ENCODE measurements at regions not wholly inside any gene's neighbourhood (a gene's known extent, or its start where the extent isn't known, plus 50 kb on each side); places are given as distances from the start of the nearest gene placed in this dataset.
A peak's percentile ranks its signal among the peaks of the same experiment; 100 is the strongest.

GRCh38 chr22:46028106-46028991, 51.4 kb upstream of the WNT7B start:
- Histone ChIP-seq H2AK5ac (ENCODE audit: insufficient read length, low read length) (no peak overlapping the region), H3K18ac (ENCODE audit: insufficient read length, low read depth, low read length) (no peak overlapping the region), H3K9ac (ENCODE audit: extremely low read depth, insufficient read length, low read length) (no peak overlapping the region), H3K79me1 (ENCODE audit: insufficient read depth, low read depth, low read length, poor library complexity, severe bottlenecking) (no peaks in the 10 kb centered on the region), H3K23ac (ENCODE audit: insufficient read length, low read depth, low read length) (no peak overlapping the region), H2BK20ac (ENCODE audit: low read depth, low read length, poor library complexity, severe bottlenecking) (no peak overlapping the region), H3K14ac (ENCODE audit: insufficient read depth, low read length) (no peak overlapping the region; the same call in 1 of the 2 replicates), H3K27ac (ENCODE audit: insufficient read length, low read depth, low read length) (no peak overlapping the region), H4K5ac (ENCODE audit: insufficient read length, low read depth, low read length) (no peak overlapping the region), H3K56ac (ENCODE audit: insufficient read length, low read depth, low read length) (no peak overlapping the region), H3K4me2 (ENCODE audit: insufficient read depth, insufficient read length, low read length) (no peak overlapping the region), H2BK12ac (ENCODE audit: insufficient read length, low read depth, low read length) (no peak overlapping the region), H4K91ac (ENCODE audit: insufficient read length, low read depth, low read length) (no peak overlapping the region), H3K9me3 (ENCODE audit: control insufficient read depth, low read depth, low read length) (no peaks in the 10 kb centered on the region), H3K4ac (ENCODE audit: low read depth, low read length) (no peak overlapping the region), H3K23me2 (ENCODE audit: insufficient read length, low read depth, low read length, poor library complexity, severe bottlenecking) (no peaks in the 10 kb centered on the region), H4K8ac (replicated peaks; ENCODE audit: insufficient read length, low read depth, low read length) (no peak overlapping the region), H2BK120ac (ENCODE audit: low read depth, low read length, poor library complexity, severe bottlenecking) (no peak overlapping the region), H2BK5ac (ENCODE audit: insufficient read length, low read length) (no peak overlapping the region), H2BK15ac (ENCODE audit: low read depth, low read length) (no peak overlapping the region), H3T11ph (ENCODE audit: low read length) (no peak overlapping the region), H4K20me1 (ENCODE audit: control insufficient read depth, insufficient read depth, insufficient read length) (no peaks in the 10 kb centered on the region), H3K79me2 (ENCODE audit: insufficient read depth, low read length) (no peaks in the 10 kb centered on the region), H3K4me1 (ENCODE audit: insufficient read depth, low read length) (peaks cover 4% of the 10 kb centered on the region; the same call in 1 of the 2 replicates), H2AFZ (ENCODE audit: low read length) (no peak overlapping the region), H3K27me3 (ENCODE audit: insufficient read depth, low read length) (peaks cover 16% of the 10 kb centered on the region; the same call in 1 of the 2 replicates)
- no CpG with 5 or more reads among the region's 16 CpGs for WGBS (ENCODE audit: extremely low coverage, insufficient read length, low lambda C conversion rate)
- H3K9me3 Mint-ChIP-seq, result peaks cover 0 to 2% of the 10 kb centered on the region in 2 experiments; a peak in 2 of 5 replicates
- peak overlapping the region; percentile 48 to 50; a peak in 3 of 5 replicates for H3K4me3 Mint-ChIP-seq
- H3K27ac Mint-ChIP-seq, result no peak overlapping the region
- no peaks in the 10 kb centered on the region for H3K36me3 Mint-ChIP-seq (ENCODE audit: insufficient read depth in 1 of 3, low read depth in 3 of 3)
- peaks cover 31 to 41% of the 10 kb centered on the region in 2 experiments for H3K4me1 Mint-ChIP-seq
- TF ChIP-seq CTCF (conservative IDR thresholded peaks at IDR 0.05), result no peak
- no peak for DNase-seq
- H3K27me3 Mint-ChIP-seq (ENCODE audit: low read depth), result peaks cover 54% of the 10 kb centered on the region
